Heart left ventricle (tissue), 13 donors: ENCODE measurements at regions not wholly inside any gene's neighbourhood (a gene's known extent, or its start where the extent isn't known, plus 50 kb on each side); places are given as distances from the start of the nearest gene placed in this dataset.

ENCODE experiments used
- POLR2A ChIP-seq, 2 donors: fragments of 450-650 bp; IDR thresholded peaks; one replicate each; pipeline ENCODE4 v1.6.1; 2017; ENCODE audit warnings: antibody characterized with exemption in 2 of 2, mild to moderate bottlenecking in 2 of 2, moderate library complexity in 2 of 2
- TF ChIP-seq, protein P1 (sequence below), 12 donors: fragments of 200-600 bp; sonication (generic) in 4 of 12; IDR thresholded peaks; one replicate each; pipeline versions ENCODE4 v1.5.0 to v1.8.0; 2018 to 2022; ENCODE audit warnings: antibody characterized with exemption in 12 of 12, mild to moderate bottlenecking in 5 of 12
- donor health status: ischemic (EF 13 %, LVEDD 7.1; RV severe dilation, severe dysfunction).
- donor health status: DM: no; HTN: yes; CAD: no.
- donor health status: DM: no; HTN: no; CAD: no.
- donor health status: ischemic (EF 25% LVEDD 6.9; RV normal size, moderate dysfunction).
- donor health status: ischemic (EF 25% LVEDD 5.7; RV mildly dilated, moderate dysfunction).
- donor health status: ischemic (EF 35%, LVEDD 5.7; RV mildly dilated, moderate dysfunction).
- donor health status: nonischemic (EF 11% LVEDD 7.7; RV severe dilation, severe dysfunction).
- donor health status: DM: yes; HTN: yes; CAD: no.
- donor health status: PGD.
- donor health status: ischemic (EF 29% LVEDD 5.4; RV normal size, mild dysfunction).
- donor health status: nonischemic (EF 23%, LVEDD 6.1; RV moderate dilation, normal function).

DNA sequence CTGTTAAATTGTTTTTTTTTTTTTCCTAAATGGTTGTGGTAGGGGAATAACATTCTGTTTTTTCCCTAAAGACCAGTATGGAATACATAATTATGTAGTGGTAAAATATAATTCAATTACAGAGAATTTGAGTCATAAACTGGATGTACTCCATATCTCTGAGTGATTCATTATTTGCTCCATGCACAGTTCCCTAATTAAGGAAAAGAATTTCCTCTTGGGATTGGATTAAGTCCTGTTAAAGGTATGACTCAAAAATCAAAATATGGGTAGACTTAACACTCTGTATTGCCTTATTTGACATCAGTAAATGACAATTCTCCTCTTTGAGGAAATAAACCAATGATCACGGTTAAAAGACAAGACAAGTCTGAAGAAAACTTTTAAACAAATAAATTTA is 78.0 kb upstream of the KCNH8 start:
- TF ChIP-seq, protein P1, sequence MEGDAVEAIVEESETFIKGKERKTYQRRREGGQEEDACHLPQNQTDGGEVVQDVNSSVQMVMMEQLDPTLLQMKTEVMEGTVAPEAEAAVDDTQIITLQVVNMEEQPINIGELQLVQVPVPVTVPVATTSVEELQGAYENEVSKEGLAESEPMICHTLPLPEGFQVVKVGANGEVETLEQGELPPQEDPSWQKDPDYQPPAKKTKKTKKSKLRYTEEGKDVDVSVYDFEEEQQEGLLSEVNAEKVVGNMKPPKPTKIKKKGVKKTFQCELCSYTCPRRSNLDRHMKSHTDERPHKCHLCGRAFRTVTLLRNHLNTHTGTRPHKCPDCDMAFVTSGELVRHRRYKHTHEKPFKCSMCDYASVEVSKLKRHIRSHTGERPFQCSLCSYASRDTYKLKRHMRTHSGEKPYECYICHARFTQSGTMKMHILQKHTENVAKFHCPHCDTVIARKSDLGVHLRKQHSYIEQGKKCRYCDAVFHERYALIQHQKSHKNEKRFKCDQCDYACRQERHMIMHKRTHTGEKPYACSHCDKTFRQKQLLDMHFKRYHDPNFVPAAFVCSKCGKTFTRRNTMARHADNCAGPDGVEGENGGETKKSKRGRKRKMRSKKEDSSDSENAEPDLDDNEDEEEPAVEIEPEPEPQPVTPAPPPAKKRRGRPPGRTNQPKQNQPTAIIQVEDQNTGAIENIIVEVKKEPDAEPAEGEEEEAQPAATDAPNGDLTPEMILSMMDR (IDR thresholded peaks at IDR 0.05): no peak
- no peak for TF ChIP-seq POLR2A (IDR thresholded peaks at IDR 0.05)
